Amniotic epithelial cell (primary cell): ENCODE measurements at regions not wholly inside any gene's neighbourhood (a gene's known extent, or its start where the extent isn't known, plus 50 kb on each side); places are given as distances from the start of the nearest gene placed in this dataset.

Source experiments
- DNase-seq: peaks from one replicate; pipeline ENCODE4 v3.0.0-alpha.2; 2010; ENCODE audit warnings: low read depth

DNA sequence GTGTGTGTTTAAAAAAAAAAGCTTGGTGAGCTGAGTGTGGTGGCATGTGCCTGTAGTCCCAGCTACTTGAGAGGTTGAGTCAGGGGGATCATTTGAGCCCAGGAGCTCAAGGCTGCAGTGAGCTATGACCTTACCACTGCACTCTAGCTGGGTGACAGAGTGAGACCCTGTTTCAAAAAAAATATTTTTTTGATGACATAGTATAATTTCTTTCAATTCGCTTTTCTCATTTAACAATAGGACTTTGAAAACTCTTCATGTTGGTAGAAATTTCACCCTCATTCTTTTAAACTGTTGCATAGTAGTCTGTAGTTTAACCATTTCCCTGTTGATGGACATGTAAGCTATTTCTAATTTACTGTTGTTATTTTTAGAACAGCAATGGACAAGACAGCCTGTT, 55.7 kb upstream of the EXOC6 start:
- DNase-seq: no peak
